ENCODE measurements at regions not wholly inside any gene's neighbourhood (a gene's known extent, or its start where the extent isn't known, plus 50 kb on each side); places are given as distances from the start of the nearest gene placed in this dataset.
"Not testable (repeated sequence)": the region's sequence is repeated elsewhere in the genome, so short reads cannot be mapped to it uniquely, and the experiment has no call there.

DNA sequence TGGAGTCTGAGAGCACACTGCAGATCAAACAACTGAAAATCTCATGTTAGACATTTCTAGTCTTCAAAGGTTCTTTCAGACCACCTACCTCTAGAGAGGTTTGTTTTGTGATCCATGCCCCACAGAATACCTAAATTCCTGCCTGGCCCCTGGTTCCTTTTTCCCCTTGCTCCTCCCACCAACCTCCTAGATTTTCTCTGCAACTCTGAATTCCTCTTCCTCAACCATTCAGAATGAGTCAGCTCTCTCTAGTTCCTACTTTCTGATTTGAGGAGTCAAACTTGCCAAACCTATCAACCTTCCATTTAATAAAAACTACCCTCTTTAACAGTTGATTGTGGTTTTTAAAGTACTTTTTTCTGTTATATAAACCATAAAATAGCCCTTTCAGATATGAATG is 83.2 kb upstream of the ZNF462 start:
- Histone ChIP-seq H3K79me2 (ENCODE audit: insufficient read depth, low read length) (no peaks in the 10 kb centered on the region), H3K9me3 (ENCODE audit: insufficient read depth, low read length, severe bottlenecking) (no peaks in the 10 kb centered on the region), H4K20me1 (ENCODE audit: insufficient read depth, low read length) (no peaks in the 10 kb centered on the region), H3K4me2 (ENCODE audit: insufficient read depth, low read length) (no peak overlapping the region), H3K27me3 (ENCODE audit: insufficient read depth, low read length, poor library complexity) (no peaks in the 10 kb centered on the region), H3K4me1 (ENCODE audit: insufficient read depth, low read length) (no peaks in the 10 kb centered on the region), H2AFZ (ENCODE audit: low read depth, low read length) (no peak overlapping the region), H3K36me3 (ENCODE audit: insufficient read depth, low read length) (no peaks in the 10 kb centered on the region), H3K4me3 (ENCODE audit: low read depth in 1 of 2, low read length in 2 of 2) (no peak overlapping the region), H3K9ac (ENCODE audit: low read depth, low read length) (no peak overlapping the region), H3K27ac (ENCODE audit: low read length) (no peak overlapping the region)
- ATAC-seq (ENCODE audit: insufficient read depth, low read depth): no peak
- no peak for DNase-seq
- TF ChIP-seq, protein P1, sequence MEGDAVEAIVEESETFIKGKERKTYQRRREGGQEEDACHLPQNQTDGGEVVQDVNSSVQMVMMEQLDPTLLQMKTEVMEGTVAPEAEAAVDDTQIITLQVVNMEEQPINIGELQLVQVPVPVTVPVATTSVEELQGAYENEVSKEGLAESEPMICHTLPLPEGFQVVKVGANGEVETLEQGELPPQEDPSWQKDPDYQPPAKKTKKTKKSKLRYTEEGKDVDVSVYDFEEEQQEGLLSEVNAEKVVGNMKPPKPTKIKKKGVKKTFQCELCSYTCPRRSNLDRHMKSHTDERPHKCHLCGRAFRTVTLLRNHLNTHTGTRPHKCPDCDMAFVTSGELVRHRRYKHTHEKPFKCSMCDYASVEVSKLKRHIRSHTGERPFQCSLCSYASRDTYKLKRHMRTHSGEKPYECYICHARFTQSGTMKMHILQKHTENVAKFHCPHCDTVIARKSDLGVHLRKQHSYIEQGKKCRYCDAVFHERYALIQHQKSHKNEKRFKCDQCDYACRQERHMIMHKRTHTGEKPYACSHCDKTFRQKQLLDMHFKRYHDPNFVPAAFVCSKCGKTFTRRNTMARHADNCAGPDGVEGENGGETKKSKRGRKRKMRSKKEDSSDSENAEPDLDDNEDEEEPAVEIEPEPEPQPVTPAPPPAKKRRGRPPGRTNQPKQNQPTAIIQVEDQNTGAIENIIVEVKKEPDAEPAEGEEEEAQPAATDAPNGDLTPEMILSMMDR (IDR thresholded peaks at IDR 0.05; ENCODE audit: borderline replicate concordance, extremely low read depth, low read length, poor library complexity, severe bottlenecking): no peak
- TF ChIP-seq EZH2 (IDR thresholded peaks at IDR 0.05; ENCODE audit: borderline replicate concordance, low read depth, low read length, severe bottlenecking): no peak

DNA sequence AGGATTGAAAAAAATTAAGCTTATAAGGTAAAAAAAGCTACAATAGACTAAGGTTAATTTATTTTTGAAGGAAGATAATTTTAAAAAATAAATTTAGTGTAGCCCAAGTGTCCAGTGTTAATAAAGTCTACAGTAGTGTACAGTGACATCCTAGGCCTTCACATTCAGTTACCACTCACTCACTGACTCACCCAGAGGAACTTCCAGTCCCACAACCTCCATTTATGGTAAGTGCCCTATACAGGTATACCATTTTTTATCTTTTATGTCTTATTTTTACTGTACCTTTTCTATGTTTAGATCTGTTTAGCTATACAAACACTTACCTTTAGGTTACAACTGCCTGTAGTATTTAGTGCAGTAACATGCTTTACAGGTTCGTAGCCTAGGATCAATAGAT is 79.8 kb upstream of the ZNF462 start:
- Histone ChIP-seq H3K4me3 (ENCODE audit: low read depth in 1 of 2, low read length in 2 of 2) (no peak overlapping the region), H3K27ac (ENCODE audit: low read length) (no peak overlapping the region), H4K20me1 (ENCODE audit: insufficient read depth, low read length) (no peaks in the 10 kb centered on the region), H3K36me3 (ENCODE audit: insufficient read depth, low read length) (no peaks in the 10 kb centered on the region), H3K27me3 (ENCODE audit: insufficient read depth, low read length, poor library complexity) (no peaks in the 10 kb centered on the region), H3K79me2 (ENCODE audit: insufficient read depth, low read length) (no peaks in the 10 kb centered on the region), H3K9ac (ENCODE audit: low read depth, low read length) (no peak overlapping the region), H2AFZ (ENCODE audit: low read depth, low read length) (no peak overlapping the region), H3K4me2 (ENCODE audit: insufficient read depth, low read length) (no peak overlapping the region), H3K9me3 (ENCODE audit: insufficient read depth, low read length, severe bottlenecking) (no peaks in the 10 kb centered on the region), H3K4me1 (ENCODE audit: insufficient read depth, low read length) (no peaks in the 10 kb centered on the region)
- no peak for TF ChIP-seq EZH2 (IDR thresholded peaks at IDR 0.05; ENCODE audit: borderline replicate concordance, low read depth, low read length, severe bottlenecking)
- TF ChIP-seq, protein P1 (IDR thresholded peaks at IDR 0.05; ENCODE audit: borderline replicate concordance, extremely low read depth, low read length, poor library complexity, severe bottlenecking): no peak
- no peak for DNase-seq
- no peak for ATAC-seq (ENCODE audit: insufficient read depth, low read depth)

DNA sequence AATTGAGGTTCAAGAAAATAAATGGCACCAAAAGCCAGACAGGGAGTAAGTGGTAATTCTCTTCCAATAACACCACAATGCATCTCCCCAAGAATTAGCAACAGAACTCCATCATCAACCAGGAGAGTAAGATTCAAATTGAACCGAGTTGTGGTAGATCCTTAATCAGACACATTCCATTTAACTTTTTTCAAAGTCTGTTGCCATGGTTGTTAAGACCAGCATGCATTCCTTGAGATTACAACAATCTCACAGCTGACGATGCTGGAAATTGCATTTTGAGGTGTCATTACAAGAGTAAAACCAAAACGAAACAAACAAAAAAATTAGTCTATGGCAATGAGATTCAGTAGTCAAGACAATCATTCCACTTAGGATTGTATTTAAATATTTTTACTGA is 78.9 kb upstream of the ZNF462 start:
- H4K20me1 ChIP-seq (ENCODE audit: insufficient read depth, low read length): no peaks in the 10 kb centered on the region
- TF ChIP-seq EZH2 (IDR thresholded peaks at IDR 0.05; ENCODE audit: borderline replicate concordance, low read depth, low read length, severe bottlenecking): no peak
- TF ChIP-seq, protein P1 (IDR thresholded peaks at IDR 0.05; ENCODE audit: borderline replicate concordance, extremely low read depth, low read length, poor library complexity, severe bottlenecking): no peak
- ATAC-seq (ENCODE audit: insufficient read depth, low read depth): no peak
- H3K36me3 ChIP-seq (ENCODE audit: insufficient read depth, low read length): no peaks in the 10 kb centered on the region
- no peaks in the 10 kb centered on the region for H3K79me2 ChIP-seq (ENCODE audit: insufficient read depth, low read length)
- H3K4me3 ChIP-seq (ENCODE audit: low read depth in 1 of 2, low read length in 2 of 2): no peak overlapping the region
- H2AFZ ChIP-seq (ENCODE audit: low read depth, low read length): no peak overlapping the region
- no peak overlapping the region for H3K9ac ChIP-seq (ENCODE audit: low read depth, low read length)
- no peak for DNase-seq
- H3K4me1 ChIP-seq (ENCODE audit: insufficient read depth, low read length): no peaks in the 10 kb centered on the region
- H3K27me3 ChIP-seq (ENCODE audit: insufficient read depth, low read length, poor library complexity): no peaks in the 10 kb centered on the region
- no peaks in the 10 kb centered on the region for H3K9me3 ChIP-seq (ENCODE audit: insufficient read depth, low read length, severe bottlenecking)
- no peak overlapping the region for H3K4me2 ChIP-seq (ENCODE audit: insufficient read depth, low read length)
- no peak overlapping the region for H3K27ac ChIP-seq (ENCODE audit: low read length)

DNA sequence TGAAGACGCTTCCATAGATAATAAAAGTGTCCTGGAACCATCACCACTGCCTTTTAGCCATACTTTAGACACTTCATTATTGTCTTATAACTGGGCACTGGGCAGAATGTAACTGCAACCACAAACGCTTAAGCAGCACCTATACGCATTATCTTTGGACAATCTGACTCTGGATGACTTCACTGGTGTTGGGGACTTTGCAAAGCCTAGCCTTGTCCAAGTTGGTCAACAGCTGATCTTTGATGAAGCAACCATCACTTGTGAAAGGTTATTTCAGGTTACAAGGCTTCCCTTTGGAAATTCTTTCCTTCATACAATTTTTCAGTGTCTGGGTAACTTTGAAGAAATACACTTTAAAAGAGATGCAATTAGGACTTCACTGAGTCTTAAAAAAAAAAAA is 77.8 kb upstream of the ZNF462 start:
- H3K27ac ChIP-seq (ENCODE audit: low read length): no peak overlapping the region
- no peak overlapping the region for H3K9ac ChIP-seq (ENCODE audit: low read depth, low read length)
- DNase-seq: no peak
- H4K20me1 ChIP-seq (ENCODE audit: insufficient read depth, low read length): no peaks in the 10 kb centered on the region
- TF ChIP-seq, protein P1 (IDR thresholded peaks at IDR 0.05; ENCODE audit: borderline replicate concordance, extremely low read depth, low read length, poor library complexity, severe bottlenecking): no peak
- TF ChIP-seq EZH2 (IDR thresholded peaks at IDR 0.05; ENCODE audit: borderline replicate concordance, low read depth, low read length, severe bottlenecking): no peak
- no peaks in the 10 kb centered on the region for H3K79me2 ChIP-seq (ENCODE audit: insufficient read depth, low read length)
- no peaks in the 10 kb centered on the region for H3K9me3 ChIP-seq (ENCODE audit: insufficient read depth, low read length, severe bottlenecking)
- no peaks in the 10 kb centered on the region for H3K27me3 ChIP-seq (ENCODE audit: insufficient read depth, low read length, poor library complexity)
- H3K4me1 ChIP-seq (ENCODE audit: insufficient read depth, low read length): no peaks in the 10 kb centered on the region
- H3K4me3 ChIP-seq (ENCODE audit: low read depth in 1 of 2, low read length in 2 of 2): no peak overlapping the region
- no peaks in the 10 kb centered on the region for H3K36me3 ChIP-seq (ENCODE audit: insufficient read depth, low read length)
- no peak overlapping the region for H2AFZ ChIP-seq (ENCODE audit: low read depth, low read length)
- no peak for ATAC-seq (ENCODE audit: insufficient read depth, low read depth)
- no peak overlapping the region for H3K4me2 ChIP-seq (ENCODE audit: insufficient read depth, low read length)

DNA sequence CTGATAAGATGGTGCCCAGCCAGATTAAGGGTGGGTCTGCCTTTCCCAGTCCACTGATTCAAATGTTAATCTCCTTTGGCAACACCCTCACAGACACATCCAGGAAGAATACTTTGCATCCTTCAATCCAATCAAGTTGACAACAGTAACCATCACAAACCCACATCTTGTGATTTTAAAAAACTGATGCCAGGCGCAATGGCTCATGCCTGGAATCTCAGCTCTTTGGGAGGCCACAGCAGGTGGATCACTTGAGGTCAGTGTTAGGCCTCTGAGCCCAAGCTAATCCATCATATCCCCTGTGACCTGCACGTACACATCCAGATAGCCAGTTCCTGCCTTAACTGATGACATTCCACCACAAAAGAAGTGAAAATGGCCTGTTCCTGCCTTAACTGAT is 74.9 kb upstream of the ZNF462 start:
- not testable (repeated sequence) for H3K4me1 ChIP-seq (ENCODE audit: insufficient read depth, low read length); H3K4me2 ChIP-seq (ENCODE audit: insufficient read depth, low read length); H3K4me3 ChIP-seq (ENCODE audit: low read depth in 1 of 2, low read length in 2 of 2); H3K27me3 ChIP-seq (ENCODE audit: insufficient read depth, low read length, poor library complexity); H3K79me2 ChIP-seq (ENCODE audit: insufficient read depth, low read length); DNase-seq; H3K36me3 ChIP-seq (ENCODE audit: insufficient read depth, low read length); H2AFZ ChIP-seq (ENCODE audit: low read depth, low read length); H3K9me3 ChIP-seq (ENCODE audit: insufficient read depth, low read length, severe bottlenecking); ATAC-seq (ENCODE audit: insufficient read depth, low read depth); H3K27ac ChIP-seq (ENCODE audit: low read length); H4K20me1 ChIP-seq (ENCODE audit: insufficient read depth, low read length); H3K9ac ChIP-seq (ENCODE audit: low read depth, low read length)

Data from DND-41 (cell line).